OCI-LY3 (cell line): ENCODE measurements at regions not wholly inside any gene's neighbourhood (a gene's known extent, or its start where the extent isn't known, plus 50 kb on each side); places are given as distances from the start of the nearest gene placed in this dataset.

ENCODE experiments used
- EZH2phosphoT487 ChIP-seq: fragments of 200-600 bp; shearing (Covaris generic); IDR thresholded peaks from 2 replicates; pipeline ENCODE4 v1.6.1; 2018; ENCODE audit warnings: antibody characterized with exemption, mixed run types, low read depth
- TF ChIP-seq, protein P1 (sequence below): fragments of 200-600, 300-600 bp; sonication (generic); IDR thresholded peaks from 2 replicates; pipeline ENCODE4 v1.5.1; 2014; ENCODE audit warnings: antibody characterized with exemption, low read length, low read depth

GRCh38 chr1:185627761-185628501, 106.3 kb upstream of the HMCN1 start:
- TF ChIP-seq, protein P1, sequence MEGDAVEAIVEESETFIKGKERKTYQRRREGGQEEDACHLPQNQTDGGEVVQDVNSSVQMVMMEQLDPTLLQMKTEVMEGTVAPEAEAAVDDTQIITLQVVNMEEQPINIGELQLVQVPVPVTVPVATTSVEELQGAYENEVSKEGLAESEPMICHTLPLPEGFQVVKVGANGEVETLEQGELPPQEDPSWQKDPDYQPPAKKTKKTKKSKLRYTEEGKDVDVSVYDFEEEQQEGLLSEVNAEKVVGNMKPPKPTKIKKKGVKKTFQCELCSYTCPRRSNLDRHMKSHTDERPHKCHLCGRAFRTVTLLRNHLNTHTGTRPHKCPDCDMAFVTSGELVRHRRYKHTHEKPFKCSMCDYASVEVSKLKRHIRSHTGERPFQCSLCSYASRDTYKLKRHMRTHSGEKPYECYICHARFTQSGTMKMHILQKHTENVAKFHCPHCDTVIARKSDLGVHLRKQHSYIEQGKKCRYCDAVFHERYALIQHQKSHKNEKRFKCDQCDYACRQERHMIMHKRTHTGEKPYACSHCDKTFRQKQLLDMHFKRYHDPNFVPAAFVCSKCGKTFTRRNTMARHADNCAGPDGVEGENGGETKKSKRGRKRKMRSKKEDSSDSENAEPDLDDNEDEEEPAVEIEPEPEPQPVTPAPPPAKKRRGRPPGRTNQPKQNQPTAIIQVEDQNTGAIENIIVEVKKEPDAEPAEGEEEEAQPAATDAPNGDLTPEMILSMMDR: no peak
- no peak for TF ChIP-seq EZH2phosphoT487
